ENCODE measurements at regions not wholly inside any gene's neighbourhood (a gene's known extent, or its start where the extent isn't known, plus 50 kb on each side); places are given as distances from the start of the nearest gene placed in this dataset.

DNA sequence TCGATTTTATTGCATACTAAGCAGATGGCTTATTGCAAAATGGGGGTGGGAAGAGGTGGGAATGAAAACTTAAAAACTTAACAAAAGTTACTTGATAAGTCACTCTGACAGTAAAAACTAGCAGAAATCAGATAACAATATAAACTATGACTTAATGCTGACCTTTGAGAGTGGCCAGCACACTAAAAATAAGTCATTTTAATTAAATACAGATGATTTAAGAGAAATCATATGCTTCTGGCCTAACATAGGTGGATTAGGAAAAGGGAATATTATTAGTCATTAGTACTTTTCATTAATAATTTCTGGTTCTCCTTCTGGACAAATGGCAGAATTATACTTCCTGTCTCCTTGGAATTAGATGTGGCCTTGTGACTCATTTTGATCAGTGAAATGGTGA lies 756.7 kb downstream of the PCDH19 start:
- no peaks in the 10 kb centered on the region for H3K36me3 ChIP-seq
- no peaks in the 10 kb centered on the region for H3K27me3 ChIP-seq
- no peak for DNase-seq (ENCODE audit: low spot score in 2 of 2)
- no peak overlapping the region for H3K27ac ChIP-seq
- no peak overlapping the region for H3K4me3 ChIP-seq
- H3K4me1 ChIP-seq, result no peaks in the 10 kb centered on the region
- TF ChIP-seq, protein P1, sequence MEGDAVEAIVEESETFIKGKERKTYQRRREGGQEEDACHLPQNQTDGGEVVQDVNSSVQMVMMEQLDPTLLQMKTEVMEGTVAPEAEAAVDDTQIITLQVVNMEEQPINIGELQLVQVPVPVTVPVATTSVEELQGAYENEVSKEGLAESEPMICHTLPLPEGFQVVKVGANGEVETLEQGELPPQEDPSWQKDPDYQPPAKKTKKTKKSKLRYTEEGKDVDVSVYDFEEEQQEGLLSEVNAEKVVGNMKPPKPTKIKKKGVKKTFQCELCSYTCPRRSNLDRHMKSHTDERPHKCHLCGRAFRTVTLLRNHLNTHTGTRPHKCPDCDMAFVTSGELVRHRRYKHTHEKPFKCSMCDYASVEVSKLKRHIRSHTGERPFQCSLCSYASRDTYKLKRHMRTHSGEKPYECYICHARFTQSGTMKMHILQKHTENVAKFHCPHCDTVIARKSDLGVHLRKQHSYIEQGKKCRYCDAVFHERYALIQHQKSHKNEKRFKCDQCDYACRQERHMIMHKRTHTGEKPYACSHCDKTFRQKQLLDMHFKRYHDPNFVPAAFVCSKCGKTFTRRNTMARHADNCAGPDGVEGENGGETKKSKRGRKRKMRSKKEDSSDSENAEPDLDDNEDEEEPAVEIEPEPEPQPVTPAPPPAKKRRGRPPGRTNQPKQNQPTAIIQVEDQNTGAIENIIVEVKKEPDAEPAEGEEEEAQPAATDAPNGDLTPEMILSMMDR (IDR thresholded peaks at IDR 0.05), result no peak
- intact Hi-C loops (cut with DNase I), result no loop called here
- H3K9me3 ChIP-seq, result no peaks in the 10 kb centered on the region

DNA sequence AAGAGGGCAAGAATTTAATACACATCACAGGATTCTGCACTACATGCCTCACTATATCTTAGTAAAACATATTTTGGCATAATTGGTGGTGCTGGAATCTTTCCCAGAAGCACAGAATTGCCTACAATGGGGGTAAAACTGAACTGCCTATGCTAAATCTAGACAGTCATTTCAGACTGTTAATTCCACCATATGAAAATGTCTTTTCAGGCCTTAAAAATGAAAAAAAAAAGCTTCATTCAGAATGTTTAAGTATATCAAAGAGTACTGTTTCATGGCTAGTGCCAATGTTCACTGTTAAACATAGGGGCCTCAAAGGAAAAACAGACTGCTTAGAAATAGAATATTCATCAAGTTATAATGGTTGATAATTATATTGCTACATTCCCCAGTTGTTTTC lies 797.0 kb downstream of the PCDH19 start:
- DNase-seq (ENCODE audit: low spot score in 2 of 2), result no peak
- no peaks in the 10 kb centered on the region for H3K9me3 ChIP-seq
- no peaks in the 10 kb centered on the region for H3K4me1 ChIP-seq
- H3K4me3 ChIP-seq, result no peak overlapping the region
- H3K27ac ChIP-seq, result no peak overlapping the region
- H3K27me3 ChIP-seq, result no peaks in the 10 kb centered on the region
- TF ChIP-seq, protein P1 (IDR thresholded peaks at IDR 0.05), result no peak
- intact Hi-C loops (cut with DNase I), result no loop called here
- no peaks in the 10 kb centered on the region for H3K36me3 ChIP-seq

DNA sequence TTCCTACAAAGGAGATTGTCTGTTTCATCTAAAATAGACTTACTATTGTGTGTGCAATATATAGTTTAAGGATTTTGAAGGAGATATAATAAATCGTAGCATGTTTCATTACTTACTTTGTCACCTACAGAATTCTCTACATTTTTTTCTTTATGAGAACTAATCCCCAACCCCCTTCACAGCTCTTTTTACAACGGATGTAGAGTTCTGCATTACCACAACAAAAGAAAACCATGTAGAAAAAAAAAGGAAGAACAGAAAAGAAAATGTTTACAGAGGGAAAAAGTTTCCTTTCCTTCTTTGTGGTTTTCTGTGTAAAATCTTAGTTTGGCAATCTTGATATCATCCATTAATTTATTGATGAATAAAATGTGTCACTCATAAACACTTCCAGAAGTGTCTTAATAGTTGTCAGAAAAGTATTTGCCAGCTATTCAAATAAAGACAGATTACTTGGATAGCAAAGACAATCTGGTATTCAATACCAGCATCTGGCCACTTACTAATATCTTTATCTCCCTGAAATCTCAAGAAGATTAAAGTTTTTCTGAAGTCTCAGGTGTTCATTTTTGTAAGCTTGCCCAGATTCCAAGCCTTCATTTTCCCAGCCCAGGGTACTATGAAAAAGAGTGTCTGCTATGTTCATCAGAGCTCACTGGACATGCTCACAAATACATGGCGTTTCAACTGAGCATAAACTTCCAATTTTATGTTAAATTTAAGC lies 806.8 kb downstream of the PCDH19 start:
- no peak overlapping the region for H3K27ac ChIP-seq
- H3K4me1 ChIP-seq, result no peaks in the 10 kb centered on the region

DNA sequence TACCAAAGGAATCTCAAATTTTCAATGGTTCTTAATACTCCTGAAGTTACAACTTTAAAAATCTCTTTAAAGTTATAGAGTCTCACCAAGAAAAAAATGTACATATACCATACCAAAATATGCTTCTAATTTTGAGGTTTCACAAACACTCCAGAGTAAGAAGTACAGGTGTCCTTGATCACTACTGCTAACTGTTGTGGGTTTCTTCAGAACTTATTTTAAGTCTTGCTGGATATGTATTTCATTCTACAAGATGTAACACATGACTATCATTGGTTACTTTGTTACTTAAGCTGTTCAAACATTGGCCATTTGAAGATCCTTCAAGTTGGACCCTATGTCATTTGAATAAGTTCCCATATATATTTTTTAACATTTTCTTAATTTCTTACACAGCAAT lies 808.0 kb downstream of the PCDH19 start:
- no peaks in the 10 kb centered on the region for H3K36me3 ChIP-seq
- no peaks in the 10 kb centered on the region for H3K9me3 ChIP-seq
- TF ChIP-seq, protein P1 (IDR thresholded peaks at IDR 0.05), result no peak
- H3K27ac ChIP-seq, result no peak overlapping the region
- H3K4me3 ChIP-seq, result no peak overlapping the region
- DNase-seq (ENCODE audit: low spot score in 2 of 2), result no peak
- H3K27me3 ChIP-seq, result no peaks in the 10 kb centered on the region
- no peaks in the 10 kb centered on the region for H3K4me1 ChIP-seq
- intact Hi-C loops (cut with DNase I), result no loop called here

More for the DNA sequence above, 806.8 kb downstream of the PCDH19 start:
- Histone ChIP-seq H3K4me3 (no peak overlapping the region), H3K9me3 (no peaks in the 10 kb centered on the region), H3K27me3 (no peaks in the 10 kb centered on the region), H3K36me3 (no peaks in the 10 kb centered on the region)
- TF ChIP-seq, protein P1 (IDR thresholded peaks at IDR 0.05), result no peak
- intact Hi-C loops (cut with DNase I), result no loop called here
- no peak for DNase-seq (ENCODE audit: low spot score in 2 of 2)

DNA sequence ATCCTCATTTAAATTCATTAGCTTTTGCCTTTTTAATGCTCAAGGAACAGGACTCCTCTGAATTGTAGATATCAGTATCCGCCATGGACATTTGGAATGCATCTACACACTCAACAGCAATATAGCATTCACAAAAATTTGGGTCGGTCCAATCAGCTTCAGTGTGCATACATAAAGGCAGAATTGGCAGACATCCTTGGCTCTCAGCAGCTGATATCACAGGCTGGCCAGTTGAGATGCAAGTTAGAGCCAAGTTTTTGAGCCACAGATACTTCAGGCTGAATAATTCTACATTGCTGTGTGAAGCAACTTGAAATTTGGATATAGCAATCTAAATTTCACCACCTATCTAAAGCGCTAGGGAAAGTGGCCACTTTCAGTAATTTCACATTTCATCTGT lies 821.1 kb downstream of the PCDH19 start:
- Histone ChIP-seq H3K27ac (no peak overlapping the region), H3K4me3 (no peak overlapping the region), H3K9me3 (no peaks in the 10 kb centered on the region), H3K36me3 (no peaks in the 10 kb centered on the region), H3K4me1 (no peaks in the 10 kb centered on the region), H3K27me3 (no peaks in the 10 kb centered on the region)
- TF ChIP-seq, protein P1 (IDR thresholded peaks at IDR 0.05), result no peak
- intact Hi-C loops (cut with DNase I), result no loop called here
- no peak for DNase-seq (ENCODE audit: low spot score in 2 of 2)

DNA sequence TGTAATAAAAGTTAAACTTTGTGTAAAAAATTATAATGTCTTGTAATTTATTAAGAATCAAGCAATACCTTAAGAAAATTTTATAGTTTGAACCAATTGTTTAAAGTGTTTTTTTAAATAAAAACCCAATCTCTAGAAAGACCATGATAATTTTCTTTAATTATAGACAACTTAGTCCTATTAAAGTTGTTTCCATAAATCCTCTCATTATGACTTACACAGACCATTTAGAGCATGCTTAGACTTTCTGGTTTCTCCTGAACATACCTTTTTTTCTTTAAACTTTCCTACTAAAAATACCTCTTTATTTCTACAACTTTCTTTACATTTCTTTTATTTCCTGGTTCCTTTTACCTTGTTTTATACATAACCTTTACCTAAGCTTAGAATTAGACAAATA lies 837.4 kb downstream of the PCDH19 start:
- no peaks in the 10 kb centered on the region for H3K9me3 ChIP-seq
- TF ChIP-seq, protein P1 (IDR thresholded peaks at IDR 0.05), result no peak
- H3K4me1 ChIP-seq, result no peaks in the 10 kb centered on the region
- intact Hi-C loops (cut with DNase I), result no loop called here
- H3K4me3 ChIP-seq, result no peak overlapping the region
- H3K36me3 ChIP-seq, result no peaks in the 10 kb centered on the region
- no peak overlapping the region for H3K27ac ChIP-seq
- H3K27me3 ChIP-seq, result no peaks in the 10 kb centered on the region
- no peak for DNase-seq (ENCODE audit: low spot score in 2 of 2)

Data from ascending aorta (tissue), 2 donors.